ENCODE measurements at regions not wholly inside any gene's neighbourhood (a gene's known extent, or its start where the extent isn't known, plus 50 kb on each side); places are given as distances from the start of the nearest gene placed in this dataset.

DNA sequence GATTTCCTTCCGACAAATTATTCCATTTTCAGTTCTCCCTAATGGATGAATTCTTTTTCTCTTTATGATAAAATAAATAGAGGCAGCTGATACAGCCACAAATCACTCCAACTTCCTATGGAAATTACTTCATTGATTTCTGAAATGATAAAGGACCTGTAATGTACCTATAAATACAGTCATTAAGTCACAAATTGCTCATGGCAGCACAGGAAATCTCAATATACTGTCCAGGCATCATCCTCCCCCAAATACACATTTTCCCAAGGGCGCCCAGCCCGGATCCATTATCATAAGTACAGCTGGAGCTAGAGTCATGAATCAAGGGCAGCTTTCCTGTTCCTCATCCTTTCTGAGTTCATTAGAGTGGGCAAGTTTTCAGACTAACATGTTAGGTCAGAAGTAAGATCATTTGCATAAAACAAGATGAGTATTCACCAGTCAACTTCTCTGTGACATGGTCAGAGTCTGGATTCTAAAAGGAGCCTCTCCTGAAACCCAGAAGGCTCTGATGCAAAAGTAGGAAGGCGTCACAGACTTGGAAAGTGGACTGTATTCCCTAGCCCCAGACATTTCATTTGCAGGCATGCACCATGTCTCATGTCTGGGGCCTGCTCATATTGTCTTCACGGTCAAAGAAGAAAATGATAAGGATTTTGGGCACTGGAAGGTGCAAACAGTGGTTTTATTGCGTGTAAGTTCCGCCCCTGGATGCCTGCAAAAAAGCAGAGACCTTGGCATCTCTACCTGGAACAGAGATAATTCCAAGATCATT, 383.2 kb downstream of the PLK2 start:
- H3K27me3 ChIP-seq (ENCODE audit: insufficient read depth, low read length), result no peaks in the 10 kb centered on the region
- H4K20me1 ChIP-seq (ENCODE audit: insufficient read depth, low read length), result no peaks in the 10 kb centered on the region
- FAIRE-seq (no peak), DNase-seq (ENCODE audit: low read depth) (no peak)
- no peak overlapping the region for H2AFZ ChIP-seq (ENCODE audit: low read depth, low read length)
- no peak overlapping the region for H3K4me2 ChIP-seq (ENCODE audit: low read length)
- H3K4me3 ChIP-seq (ENCODE audit: insufficient read depth, low read depth, low read length), result no peak overlapping the region
- H3K27ac ChIP-seq (ENCODE audit: low read depth, low read length), result no peak overlapping the region
- TF ChIP-seq, protein P1, sequence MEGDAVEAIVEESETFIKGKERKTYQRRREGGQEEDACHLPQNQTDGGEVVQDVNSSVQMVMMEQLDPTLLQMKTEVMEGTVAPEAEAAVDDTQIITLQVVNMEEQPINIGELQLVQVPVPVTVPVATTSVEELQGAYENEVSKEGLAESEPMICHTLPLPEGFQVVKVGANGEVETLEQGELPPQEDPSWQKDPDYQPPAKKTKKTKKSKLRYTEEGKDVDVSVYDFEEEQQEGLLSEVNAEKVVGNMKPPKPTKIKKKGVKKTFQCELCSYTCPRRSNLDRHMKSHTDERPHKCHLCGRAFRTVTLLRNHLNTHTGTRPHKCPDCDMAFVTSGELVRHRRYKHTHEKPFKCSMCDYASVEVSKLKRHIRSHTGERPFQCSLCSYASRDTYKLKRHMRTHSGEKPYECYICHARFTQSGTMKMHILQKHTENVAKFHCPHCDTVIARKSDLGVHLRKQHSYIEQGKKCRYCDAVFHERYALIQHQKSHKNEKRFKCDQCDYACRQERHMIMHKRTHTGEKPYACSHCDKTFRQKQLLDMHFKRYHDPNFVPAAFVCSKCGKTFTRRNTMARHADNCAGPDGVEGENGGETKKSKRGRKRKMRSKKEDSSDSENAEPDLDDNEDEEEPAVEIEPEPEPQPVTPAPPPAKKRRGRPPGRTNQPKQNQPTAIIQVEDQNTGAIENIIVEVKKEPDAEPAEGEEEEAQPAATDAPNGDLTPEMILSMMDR (IDR thresholded peaks at IDR 0.05; ENCODE audit: insufficient read depth, low read depth, low read length), result no peak
- TF ChIP-seq EZH2 (IDR thresholded peaks at IDR 0.05; ENCODE audit: insufficient read depth, low read length), result no peak
- no peaks in the 10 kb centered on the region for H3K36me3 Mint-ChIP-seq (ENCODE audit: low read depth, unreplicated experiment)
- no peaks in the 10 kb centered on the region for H3K79me2 ChIP-seq (ENCODE audit: insufficient read depth, low read length)
- H3K4me1 ChIP-seq (ENCODE audit: insufficient read depth, low read length), result peaks cover 3% of the 10 kb centered on the region
- no peak overlapping the region for H3K27ac Mint-ChIP-seq (ENCODE audit: unreplicated experiment)
- H3K9me3 Mint-ChIP-seq (ENCODE audit: unreplicated experiment), result no peaks in the 10 kb centered on the region
- no peak overlapping the region for H3K9ac ChIP-seq (ENCODE audit: low read length)
- no peaks in the 10 kb centered on the region for H3K9me3 ChIP-seq (ENCODE audit: insufficient read depth, low read depth, low read length)
- H3K36me3 ChIP-seq (ENCODE audit: insufficient read depth, low read length), result no peaks in the 10 kb centered on the region
- no peaks in the 10 kb centered on the region for H3K4me1 Mint-ChIP-seq (ENCODE audit: low read depth, unreplicated experiment)
- no peak overlapping the region for H3K4me3 Mint-ChIP-seq (ENCODE audit: unreplicated experiment)
- H3K27me3 Mint-ChIP-seq (ENCODE audit: low read depth, unreplicated experiment), result no peaks in the 10 kb centered on the region

GRCh38 chr5:58075907-58076306, 384.0 kb downstream of the PLK2 start:
- no peaks in the 10 kb centered on the region for H3K9me3 Mint-ChIP-seq (ENCODE audit: unreplicated experiment)
- no peaks in the 10 kb centered on the region for H3K36me3 ChIP-seq (ENCODE audit: insufficient read depth, low read length)
- TF ChIP-seq, protein P1 (IDR thresholded peaks at IDR 0.05; ENCODE audit: insufficient read depth, low read depth, low read length), result no peak
- no peak for TF ChIP-seq EZH2 (IDR thresholded peaks at IDR 0.05; ENCODE audit: insufficient read depth, low read length)
- H3K4me2 ChIP-seq (ENCODE audit: low read length), result no peak overlapping the region
- H3K9ac ChIP-seq (ENCODE audit: low read length), result no peak overlapping the region
- H4K20me1 ChIP-seq (ENCODE audit: insufficient read depth, low read length), result no peaks in the 10 kb centered on the region
- H3K27me3 ChIP-seq (ENCODE audit: insufficient read depth, low read length), result no peaks in the 10 kb centered on the region
- no peak overlapping the region for H3K4me3 ChIP-seq (ENCODE audit: insufficient read depth, low read depth, low read length)
- DNase-seq (ENCODE audit: low read depth) (no peak), FAIRE-seq (no peak)
- no peaks in the 10 kb centered on the region for H3K4me1 Mint-ChIP-seq (ENCODE audit: low read depth, unreplicated experiment)
- no peaks in the 10 kb centered on the region for H3K79me2 ChIP-seq (ENCODE audit: insufficient read depth, low read length)
- no peaks in the 10 kb centered on the region for H3K9me3 ChIP-seq (ENCODE audit: insufficient read depth, low read depth, low read length)
- no peak overlapping the region for H3K4me3 Mint-ChIP-seq (ENCODE audit: unreplicated experiment)
- H3K4me1 ChIP-seq (ENCODE audit: insufficient read depth, low read length), result peaks cover 3% of the 10 kb centered on the region
- no peak overlapping the region for H3K27ac ChIP-seq (ENCODE audit: low read depth, low read length)
- H3K27me3 Mint-ChIP-seq (ENCODE audit: low read depth, unreplicated experiment), result no peaks in the 10 kb centered on the region
- H3K36me3 Mint-ChIP-seq (ENCODE audit: low read depth, unreplicated experiment), result no peaks in the 10 kb centered on the region
- H2AFZ ChIP-seq (ENCODE audit: low read depth, low read length), result no peak overlapping the region
- H3K27ac Mint-ChIP-seq (ENCODE audit: unreplicated experiment), result no peak overlapping the region

- Histone ChIP-seq H3K4me3 (ENCODE audit: insufficient read depth, low read depth, low read length) (no peak overlapping the region), H3K36me3 (ENCODE audit: insufficient read depth, low read length) (no peaks in the 10 kb centered on the region), H2AFZ (ENCODE audit: low read depth, low read length) (no peak overlapping the region), H3K4me2 (ENCODE audit: low read length) (no peak overlapping the region), H3K9ac (ENCODE audit: low read length) (no peak overlapping the region), H4K20me1 (ENCODE audit: insufficient read depth, low read length) (no peaks in the 10 kb centered on the region), H3K27me3 (ENCODE audit: insufficient read depth, low read length) (no peaks in the 10 kb centered on the region), H3K79me2 (ENCODE audit: insufficient read depth, low read length) (no peaks in the 10 kb centered on the region), H3K9me3 (ENCODE audit: insufficient read depth, low read depth, low read length) (no peaks in the 10 kb centered on the region), H3K27ac (ENCODE audit: low read depth, low read length) (no peak overlapping the region), H3K4me1 (ENCODE audit: insufficient read depth, low read length) (peaks cover 3% of the 10 kb centered on the region)
- no peak overlapping the region for H3K4me3 Mint-ChIP-seq (ENCODE audit: unreplicated experiment)
- DNase-seq (ENCODE audit: low read depth) (no peak), FAIRE-seq (no peak)
- H3K27ac Mint-ChIP-seq (ENCODE audit: unreplicated experiment), result no peak overlapping the region
- no peaks in the 10 kb centered on the region for H3K36me3 Mint-ChIP-seq (ENCODE audit: low read depth, unreplicated experiment)
- H3K27me3 Mint-ChIP-seq (ENCODE audit: low read depth, unreplicated experiment), result no peaks in the 10 kb centered on the region
- H3K9me3 Mint-ChIP-seq (ENCODE audit: unreplicated experiment), result no peaks in the 10 kb centered on the region
- no peaks in the 10 kb centered on the region for H3K4me1 Mint-ChIP-seq (ENCODE audit: low read depth, unreplicated experiment)
- no peak for TF ChIP-seq EZH2 (IDR thresholded peaks at IDR 0.05; ENCODE audit: insufficient read depth, low read length)
- TF ChIP-seq, protein P1 (IDR thresholded peaks at IDR 0.05; ENCODE audit: insufficient read depth, low read depth, low read length), result no peak
These were observed 385.2 kb downstream of the PLK2 start for GRCh38 chr5:58074717-58075116.
